Stimulated activated CD4-positive, alpha-beta T cell treated with anti-CD3 and anti-CD28 coated beads, TNF-alpha, amount 100 ng/mL, for 48 hours (primary cell): ENCODE measurements at regions not wholly inside any gene's neighbourhood (a gene's known extent, or its start where the extent isn't known, plus 50 kb on each side); places are given as distances from the start of the nearest gene placed in this dataset.

ENCODE experiments used
- DNase-seq, 3 donors: peaks; one replicate each; pipeline ENCODE4 v3.0.0-alpha.2; 2020; ENCODE audit warnings: low read depth in 3 of 3

DNA sequence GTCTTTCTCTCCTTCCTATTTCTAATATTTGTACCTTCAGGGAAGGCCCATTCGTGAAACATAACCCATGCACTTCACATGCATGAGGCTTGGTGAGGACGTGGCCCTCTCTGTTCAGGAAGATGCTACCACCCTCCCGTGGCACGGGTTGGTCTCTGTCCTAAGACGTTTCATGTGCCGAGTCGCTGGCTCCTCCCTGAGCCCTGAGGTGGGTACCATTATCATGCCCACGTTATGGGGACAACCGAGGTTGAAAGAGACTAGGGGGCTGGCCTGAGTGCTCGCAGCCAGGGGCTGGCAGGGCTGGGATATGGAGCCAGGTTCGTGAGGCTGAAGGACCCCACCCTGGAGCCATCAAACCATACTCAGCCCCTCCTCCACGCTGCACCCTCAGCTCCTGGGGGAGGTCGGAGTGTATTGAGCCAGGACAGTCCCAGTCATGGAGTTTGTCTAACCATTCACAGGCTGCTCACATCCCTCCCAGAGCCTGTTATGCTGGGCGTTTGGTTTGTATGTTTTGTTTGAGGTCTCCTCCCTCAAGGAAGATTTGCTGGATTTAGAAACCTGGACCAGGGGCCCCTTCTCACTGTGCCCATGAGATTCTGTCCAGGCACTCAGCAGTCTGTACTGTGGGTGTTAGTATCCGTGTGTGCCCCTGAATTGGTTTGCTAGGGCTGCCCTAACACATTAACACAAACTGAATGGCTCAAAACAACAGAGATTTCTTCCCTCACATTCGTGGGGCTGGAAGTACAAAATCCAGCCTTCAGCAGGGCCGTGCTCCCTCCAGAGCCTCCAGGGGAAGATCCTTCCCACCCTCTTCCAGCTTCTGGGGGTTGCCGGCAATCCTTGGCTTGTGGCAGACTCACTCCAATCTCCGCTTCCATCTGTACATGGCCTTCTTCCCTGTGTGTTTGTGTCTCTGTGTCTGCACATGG lies 88.3 kb downstream of the ANKRD60 start:
- DNase-seq, result no peak

DNA sequence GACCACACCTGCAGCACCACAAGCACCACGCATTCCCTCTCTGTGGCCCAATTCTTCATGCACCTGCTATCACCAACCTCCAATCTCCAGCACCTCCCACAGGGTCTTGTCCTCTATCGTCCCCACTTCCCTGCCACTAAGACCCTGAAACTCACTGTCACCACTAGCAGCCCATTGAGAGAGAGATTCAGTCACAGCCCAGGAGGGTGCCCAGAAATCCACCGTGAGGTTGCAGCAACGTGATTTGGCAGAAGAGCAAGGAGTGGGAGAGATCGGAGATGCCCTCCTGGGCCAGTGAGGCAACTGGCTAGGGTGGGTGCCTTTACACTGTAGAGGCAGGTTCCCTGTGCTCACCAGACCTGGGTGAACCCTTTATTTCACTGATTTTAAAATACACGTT lies 90.1 kb downstream of the ANKRD60 start:
- no peak for DNase-seq

DNA sequence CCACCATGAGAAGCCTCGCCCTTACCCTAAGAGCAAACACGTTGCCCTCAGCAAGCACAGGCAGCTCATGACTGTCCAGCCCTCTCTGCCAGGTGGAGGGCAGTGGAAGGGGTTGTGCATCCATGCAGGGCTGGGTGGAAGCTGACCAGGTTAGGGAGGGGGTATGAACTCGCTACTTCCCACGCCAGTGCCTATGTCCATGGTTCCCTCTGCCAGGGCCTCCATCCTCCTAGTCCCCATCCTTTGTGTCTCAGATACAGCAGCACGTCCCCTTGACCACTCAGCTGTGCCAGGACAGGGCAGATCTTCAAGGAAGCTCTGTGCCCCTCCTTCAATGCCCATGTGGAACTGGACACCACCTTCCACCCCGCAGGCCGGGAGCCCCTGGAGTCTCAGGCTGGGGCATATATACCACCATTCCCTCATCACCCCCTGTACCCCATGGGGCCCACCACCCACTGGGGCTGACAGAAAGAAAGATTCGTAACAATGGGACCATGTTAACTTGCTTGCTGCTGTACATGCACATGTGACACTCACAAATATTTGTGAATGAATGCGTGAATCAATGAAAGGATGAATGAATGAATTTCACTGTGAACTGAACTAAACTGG lies 90.7 kb downstream of the ANKRD60 start:
- DNase-seq, result no peak

DNA sequence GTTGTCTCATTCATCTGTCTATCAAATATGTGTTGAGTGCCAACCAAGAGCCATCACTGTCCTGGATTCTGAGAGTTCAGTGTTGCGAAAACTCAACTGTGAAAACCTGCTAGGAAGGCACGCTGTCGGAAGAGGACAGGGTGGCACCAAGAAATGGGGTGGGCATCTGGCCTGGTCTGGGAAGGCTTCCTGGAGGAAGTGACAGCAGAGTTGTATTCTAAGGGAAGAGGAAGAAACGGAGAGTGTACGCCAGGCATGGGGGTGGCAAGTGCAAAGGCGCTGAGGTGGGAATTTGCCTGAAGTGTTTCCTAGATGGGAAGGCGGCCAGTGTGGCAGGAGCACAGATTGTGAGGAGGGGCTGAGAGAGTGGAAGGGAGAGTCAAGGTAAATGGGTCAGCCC lies 91.2 kb downstream of the ANKRD60 start:
- DNase-seq, result no peak

DNA sequence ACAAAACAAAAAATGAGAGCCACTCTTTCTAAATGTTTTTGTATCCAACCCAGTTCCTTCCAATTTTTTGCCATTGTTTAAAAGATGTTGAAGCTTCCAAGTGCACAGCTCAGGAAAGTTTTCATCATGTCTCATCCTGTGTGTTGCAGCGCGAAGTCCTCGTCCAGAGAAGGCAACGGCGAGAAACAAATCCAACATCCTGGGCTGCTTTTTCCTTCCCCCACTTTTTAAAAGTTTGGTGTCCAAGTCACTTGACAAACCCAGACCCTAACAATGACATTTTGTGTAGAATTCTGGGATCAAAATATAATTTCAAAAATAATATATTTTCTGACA lies 92.3 kb downstream of the ANKRD60 start:
- DNase-seq, result no peak

DNA sequence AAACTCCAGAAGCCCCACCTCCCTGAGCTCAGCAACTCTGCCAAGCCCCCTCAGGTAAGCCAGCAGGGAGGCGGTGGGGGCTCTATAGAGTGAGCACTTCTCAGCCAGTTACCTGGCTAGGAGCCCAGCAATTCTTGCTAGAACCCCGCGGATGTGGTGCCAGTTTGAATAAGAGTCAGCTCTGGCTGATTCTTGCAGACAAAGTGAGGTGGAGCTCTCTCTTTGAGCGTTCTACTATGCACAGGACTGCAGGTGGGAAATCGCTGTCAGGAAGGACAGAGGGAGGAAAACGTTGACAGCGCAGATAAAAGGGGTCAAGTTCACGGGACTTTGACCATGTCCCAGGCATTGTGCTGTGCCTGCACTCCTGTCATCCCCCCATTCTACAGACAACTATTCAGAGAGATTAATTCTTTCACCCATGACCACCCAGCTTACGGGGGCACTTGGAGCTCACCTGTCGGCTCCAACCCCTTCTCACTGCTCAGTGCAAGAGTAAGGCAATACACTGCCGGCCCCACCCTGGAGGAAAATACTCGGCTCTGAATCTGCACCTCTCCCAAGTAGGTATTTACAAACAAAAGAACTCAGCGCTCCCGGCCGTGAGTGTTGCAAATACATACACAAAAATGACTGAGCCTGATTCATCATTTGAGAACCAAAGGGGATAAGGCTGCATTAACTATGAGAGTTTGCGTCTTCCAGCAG lies 92.9 kb downstream of the ANKRD60 start:
- DNase-seq, result no peak

DNA sequence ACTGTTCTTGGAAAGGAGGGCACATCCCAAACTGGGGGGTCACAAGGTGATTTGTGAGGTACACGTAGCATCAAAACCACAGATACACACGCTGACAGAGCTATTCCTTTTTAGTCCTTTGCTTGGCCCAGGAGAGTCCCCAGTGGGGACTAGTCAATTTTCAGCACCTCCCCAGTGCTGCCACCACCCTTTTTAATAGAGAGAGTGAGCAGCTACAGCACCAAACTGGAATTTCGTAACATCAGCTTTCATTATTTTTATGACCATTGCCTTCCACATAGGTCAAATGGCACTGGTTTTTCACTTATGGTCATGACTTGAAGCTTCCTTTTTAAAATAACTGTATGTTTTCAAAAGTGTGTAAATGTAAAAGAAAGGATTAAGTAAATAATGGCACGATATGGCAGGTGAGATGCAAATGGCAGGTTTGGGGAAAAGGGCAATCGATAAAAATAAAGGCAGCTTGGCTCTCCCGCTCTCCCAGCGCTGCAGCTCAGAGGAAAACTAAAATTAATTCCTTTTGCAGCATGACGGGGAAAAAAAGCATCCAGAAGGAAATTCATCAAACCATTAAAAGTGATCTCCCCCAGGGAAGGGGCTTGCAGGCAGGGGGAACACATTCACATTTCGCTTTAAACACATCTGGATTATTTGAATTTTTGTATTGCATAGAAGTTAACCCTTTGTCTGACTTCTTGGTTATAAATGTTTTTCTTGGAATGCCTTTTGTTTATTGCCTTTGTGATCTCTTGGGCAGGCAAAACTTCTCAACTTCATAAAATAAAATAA lies 95.2 kb downstream of the ANKRD60 start:
- DNase-seq, result no peak

DNA sequence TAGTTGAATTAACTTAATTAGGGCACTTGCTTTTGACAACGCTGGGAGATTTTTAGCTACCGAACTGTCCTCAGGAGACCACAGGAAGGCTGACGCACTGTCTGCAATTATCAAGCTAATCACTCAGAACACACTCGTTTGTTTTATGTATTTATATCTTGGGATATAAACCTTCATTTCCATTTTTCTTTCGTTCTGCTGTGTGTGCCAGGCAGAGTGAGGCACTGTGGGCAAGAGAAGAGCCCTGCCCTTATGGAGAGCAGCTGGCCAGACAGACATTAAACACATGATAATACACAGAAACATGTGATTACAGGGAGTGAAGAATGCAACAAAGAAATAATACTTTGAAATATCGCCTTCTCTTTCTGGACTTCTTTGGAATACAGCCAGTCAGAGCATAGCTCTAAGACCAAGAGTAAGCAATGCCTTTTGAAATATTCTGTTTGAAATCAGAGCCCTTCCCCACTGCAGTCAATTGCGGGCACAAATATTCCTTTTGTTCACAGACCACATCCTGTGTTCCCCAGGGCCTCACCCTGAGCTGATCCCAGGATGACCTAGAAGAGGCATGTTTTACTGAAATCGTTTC lies 96.8 kb downstream of the ANKRD60 start:
- no peak for DNase-seq

DNA sequence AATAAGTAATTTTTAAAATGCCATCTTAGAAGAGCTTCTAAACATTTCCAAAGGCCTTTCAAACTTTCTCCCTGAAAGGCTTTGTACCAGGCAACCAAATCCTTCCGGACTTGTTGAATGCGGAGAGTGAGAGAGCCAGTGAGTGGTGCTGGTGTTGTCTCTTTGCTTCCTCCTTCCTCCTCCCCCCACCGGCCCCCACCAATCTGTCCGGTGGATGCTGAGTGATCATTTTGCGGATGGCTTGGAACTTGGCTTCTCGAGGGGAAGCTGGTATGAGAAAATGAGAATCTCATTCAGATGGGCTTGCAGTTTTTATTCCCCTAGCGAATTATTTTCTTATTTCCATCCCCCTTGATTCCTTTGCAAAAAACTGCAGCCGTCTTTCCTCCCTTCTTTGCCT lies 97.3 kb downstream of the ANKRD60 start:
- DNase-seq, result no peak

DNA sequence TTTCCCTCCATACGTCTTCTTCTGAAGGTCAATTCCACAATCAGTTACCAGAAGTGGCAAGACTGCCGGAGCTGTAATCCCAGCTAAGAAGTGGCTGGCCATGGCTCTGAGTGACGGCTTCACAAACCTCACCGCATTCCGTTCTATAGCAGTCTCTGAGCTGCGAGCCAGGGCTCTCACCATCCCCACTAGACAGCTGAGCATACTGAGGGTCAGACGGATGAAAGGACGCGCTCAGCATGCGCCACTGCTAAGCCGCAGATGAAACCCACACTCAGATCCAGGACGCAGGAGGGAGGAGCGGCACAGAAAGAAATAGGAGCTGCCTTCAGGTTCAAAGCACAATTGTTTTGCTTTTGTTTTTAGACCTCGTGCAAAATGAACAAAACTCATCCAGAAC lies 97.9 kb downstream of the ANKRD60 start:
- no peak for DNase-seq

DNA sequence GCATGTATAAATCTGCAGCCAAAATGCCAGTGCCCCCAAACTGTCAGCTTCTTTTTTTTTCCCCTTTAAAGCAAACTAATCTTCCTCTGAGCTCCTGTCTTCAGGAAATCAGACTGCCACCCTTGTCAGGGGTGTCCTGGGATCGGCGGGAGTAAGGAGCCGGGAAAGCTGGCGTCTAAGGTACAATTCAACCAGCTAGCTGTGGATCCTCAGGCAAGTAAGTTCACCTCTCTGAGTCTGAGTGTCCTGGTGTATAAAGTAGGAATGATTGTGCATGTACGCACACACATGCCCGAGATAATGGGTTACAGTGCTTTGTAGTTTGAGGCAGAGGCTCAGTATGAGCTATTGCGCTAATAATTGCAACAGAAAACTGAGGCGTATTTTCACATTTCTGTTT lies 98.3 kb downstream of the ANKRD60 start:
- no peak for DNase-seq

DNA sequence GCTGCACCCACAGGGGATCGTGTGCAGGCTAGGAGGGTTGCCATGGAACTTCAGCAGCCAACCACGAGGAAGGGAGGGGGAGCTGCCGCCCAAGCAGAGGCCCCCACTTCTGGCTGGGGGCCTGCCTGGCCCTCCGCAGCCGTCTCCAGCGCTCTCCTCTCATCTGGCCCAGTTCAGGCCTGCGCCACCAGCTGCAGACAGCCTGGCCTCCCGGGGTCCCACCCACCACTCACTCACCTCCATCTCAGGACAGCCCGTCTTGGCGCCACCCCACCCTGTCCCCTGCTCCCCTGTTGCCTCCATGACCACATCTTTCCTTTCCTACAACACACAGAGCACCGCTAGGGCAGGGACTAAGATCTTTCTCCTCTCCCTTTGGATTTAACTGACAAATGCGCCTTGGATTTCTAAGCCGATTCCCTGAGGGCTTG lies 98.7 kb downstream of the ANKRD60 start:
- no peak for DNase-seq

DNA sequence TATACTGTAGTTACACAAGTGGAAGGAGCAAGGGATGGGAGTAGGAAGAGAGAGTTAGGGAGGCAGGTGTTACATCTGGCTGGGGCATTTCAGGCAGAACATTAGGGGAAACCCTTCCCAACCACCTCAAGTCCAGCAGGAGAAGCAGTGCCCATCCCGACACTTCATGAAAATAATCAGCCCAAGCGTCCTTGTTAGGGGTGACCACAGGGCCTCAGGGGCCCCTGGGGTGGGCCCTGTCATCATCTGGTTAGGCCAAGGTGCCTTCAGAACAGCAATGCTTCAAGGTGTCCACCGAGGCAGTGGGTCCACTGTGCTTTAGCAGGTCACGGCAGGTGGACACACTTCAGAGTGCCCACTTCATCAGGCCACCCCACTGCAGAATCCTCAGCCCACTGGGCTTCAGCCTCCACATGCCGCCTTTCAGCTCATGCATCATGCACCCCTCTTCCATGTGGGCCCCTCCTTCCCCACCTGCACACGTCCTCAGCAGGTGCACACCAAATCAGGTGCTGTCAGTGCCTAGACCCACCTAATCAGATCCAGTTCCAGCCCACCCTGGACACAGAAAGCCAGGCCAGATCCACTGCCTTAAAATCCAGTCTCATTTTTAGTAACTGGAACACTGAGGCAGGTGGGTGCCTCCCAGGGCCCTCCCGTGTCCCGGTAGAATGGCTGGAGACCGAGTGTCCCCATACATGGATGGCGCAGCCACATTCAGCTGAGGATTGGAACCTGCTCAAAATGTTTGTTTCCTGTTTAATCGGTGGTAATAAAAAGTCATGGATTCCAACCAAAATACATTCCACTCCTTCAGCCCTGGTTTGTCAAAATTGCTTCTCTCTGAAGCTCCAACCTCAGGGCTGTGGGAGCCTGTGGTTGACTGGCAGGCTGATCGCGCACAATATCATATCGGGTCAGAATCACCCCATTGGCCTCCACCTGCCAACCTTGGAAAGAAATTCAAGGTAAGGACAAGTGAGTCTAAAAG lies 99.5 kb downstream of the ANKRD60 start:
- DNase-seq, result no peak

DNA sequence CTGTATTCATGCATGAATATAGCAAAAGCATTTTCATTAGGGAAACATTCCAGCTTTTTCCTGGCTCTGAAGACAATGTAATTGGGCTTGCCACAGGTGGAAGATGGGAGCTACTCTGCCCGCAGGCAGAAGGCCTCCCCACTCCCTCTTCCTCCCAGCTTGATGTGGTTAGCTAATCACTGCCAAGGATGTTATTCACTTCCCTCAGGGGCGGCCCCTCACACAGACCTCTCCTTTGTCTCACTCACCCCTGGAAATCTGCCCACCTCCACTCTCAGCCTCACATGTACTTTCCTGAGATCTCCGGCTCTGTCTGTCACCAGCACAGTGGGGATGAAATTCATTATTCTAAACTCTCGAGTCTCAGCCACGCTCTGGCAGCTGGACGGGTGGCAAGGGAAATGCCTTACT lies 100.7 kb downstream of the ANKRD60 start:
- DNase-seq, result no peak

DNA sequence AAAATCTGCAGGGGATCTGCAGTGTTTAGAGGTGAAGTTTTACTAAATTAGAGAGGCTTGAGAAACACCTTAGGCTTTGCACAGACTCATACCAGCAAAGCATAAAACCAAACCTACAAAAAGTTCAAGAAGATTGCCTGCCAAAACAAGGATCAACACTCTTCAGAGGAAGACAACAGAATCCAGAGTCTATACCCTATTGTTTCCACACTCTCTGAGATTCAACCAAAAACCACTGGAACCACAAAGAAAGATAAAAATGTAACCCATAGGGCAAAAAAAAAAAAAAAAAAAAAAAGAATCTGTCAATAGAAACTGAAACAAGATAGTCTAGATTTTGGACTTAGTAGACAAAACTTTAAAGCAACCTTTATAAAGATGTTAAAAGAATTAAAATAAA lies 102.7 kb downstream of the ANKRD60 start:
- DNase-seq, result no peak

DNA sequence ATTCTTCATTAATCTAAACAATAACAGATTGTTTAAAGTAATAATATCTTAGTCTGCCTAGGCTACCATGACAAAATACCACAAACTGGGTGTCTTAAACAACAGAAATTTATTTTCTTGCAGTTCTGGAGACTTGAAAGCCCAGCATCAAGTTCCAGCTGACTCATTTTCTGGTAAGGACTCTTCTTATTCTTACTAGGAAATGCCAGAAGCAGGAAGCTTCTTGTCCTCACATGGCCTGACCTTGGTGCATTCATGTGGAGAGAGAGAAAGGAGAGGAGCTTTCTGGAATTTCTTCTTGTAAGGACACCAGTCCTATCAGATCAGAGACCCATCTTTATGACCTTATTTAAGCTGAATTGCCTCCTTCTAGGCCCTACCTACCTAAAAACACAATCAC lies 110.5 kb downstream of the ANKRD60 start:
- DNase-seq, result no peak

DNA sequence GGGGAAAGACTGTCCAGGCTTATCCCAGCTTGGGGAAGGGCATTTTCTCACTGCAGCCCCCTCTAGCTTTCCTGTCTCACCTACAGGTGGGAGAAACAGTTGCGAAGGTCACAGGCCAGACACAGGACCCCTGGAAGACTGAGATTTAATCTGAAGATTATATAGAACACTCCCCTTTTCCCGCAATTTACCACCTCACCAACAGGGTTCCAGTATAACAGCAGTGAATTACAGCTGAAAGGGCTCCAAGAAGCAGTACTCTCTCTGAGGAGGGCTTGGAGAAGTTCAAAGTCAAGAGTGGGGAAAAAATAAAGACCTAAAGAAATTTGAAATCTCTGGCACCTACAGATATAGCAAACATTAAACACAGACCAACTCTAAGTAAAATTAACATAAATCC lies 111.9 kb downstream of the ANKRD60 start:
- no peak for DNase-seq

DNA sequence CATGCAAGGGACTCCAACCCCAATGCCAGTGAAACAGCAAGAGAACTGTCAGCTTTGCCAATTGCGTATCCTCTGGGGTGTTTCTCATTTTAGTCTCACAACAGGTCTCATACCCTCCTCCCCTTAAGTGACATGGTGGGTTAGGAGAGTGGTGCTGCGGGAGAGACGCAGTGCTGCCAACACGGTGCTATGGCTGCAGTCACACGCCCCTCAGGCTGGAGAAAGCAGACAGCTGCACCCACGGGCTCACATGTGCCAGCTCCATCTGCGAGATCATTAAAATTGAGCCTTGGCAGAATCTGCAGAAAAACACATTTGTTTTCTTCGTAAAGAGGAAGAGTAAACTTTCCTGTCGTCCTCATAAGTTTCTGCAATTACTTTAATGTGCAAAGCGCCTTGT lies 114.7 kb downstream of the ANKRD60 start:
- no peak for DNase-seq

DNA sequence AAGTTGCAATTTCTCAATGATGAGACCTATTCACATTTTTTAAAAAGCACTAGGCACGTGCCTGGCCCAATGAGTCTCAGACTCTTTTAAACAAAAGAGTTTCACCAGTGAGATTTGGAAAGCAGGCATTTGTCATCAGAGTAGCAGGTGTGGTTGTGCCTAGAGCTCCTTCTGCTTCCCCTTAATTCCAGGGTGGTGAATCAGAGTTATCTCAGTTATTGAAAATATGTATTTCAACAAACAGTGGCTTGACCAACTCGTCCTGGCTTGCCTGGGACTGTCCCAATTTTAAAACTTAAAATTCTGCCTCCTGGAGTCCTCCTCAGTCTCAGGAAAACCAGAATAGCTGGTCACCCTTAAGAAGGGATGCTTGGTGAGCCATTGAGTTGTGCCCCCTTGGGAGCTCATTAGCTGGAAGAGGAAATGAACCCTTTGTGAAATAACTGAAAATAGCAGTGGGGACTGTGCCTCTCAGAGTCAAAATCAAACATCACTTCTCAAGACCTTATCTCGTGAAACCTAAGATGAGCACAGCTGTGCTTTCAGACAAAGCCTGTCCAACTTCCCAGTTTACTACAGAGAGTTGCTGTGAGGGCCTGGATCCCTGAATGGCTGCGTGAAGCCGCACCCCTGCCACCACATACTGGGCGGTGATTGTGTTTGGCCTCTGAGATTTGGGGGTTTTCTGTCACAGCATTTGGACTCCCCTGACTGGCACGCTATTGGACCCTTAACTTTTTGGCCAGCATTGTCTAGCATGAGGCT lies 116.3 kb downstream of the ANKRD60 start:
- DNase-seq, result no peak
